Left forelimb (tissue), 1 donor: ENCODE measurements at regions not wholly inside any gene's neighbourhood (a gene's known extent, or its start where the extent isn't known, plus 50 kb on each side); places are given as distances from the start of the nearest gene placed in this dataset.

ENCODE experiments used
- DNase-seq: peaks from one replicate; pipeline ENCODE4 v3.0.0-alpha.2; 2018; ENCODE audit warnings: low spot score

DNA sequence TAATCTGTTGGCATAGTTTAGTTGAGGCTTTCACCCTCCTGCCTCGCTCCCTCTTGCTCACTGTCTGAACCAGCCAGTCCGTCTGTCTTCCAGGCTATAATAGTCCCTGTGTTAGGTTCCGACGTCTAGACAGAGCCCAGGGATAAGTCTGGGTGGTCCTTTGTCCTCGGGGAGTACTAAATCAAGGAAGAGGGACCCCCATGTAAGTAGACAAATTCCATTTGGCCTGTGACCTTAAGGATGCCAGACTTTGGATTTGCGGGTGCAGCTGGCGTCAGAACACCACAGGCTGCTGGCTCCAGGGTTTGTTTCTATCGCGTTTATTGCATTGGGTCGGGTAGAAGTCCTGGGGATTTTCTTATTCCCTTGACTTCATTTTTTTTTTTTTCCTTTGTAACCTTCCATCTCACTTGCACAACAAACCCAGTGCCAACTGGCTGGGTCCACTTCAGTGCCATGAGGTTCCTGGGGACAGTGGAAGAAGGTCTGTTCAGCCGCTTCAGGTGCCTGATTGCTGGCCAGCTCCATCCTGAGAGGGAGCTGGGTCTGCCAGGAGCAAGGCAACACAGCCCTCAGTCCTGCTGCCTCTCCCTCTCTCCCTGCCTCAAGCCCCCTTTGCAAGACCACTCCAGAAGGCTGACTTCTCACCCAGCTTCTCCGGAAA lies 95.4 kb upstream of the KLHL25 start:
- no peak for DNase-seq

DNA sequence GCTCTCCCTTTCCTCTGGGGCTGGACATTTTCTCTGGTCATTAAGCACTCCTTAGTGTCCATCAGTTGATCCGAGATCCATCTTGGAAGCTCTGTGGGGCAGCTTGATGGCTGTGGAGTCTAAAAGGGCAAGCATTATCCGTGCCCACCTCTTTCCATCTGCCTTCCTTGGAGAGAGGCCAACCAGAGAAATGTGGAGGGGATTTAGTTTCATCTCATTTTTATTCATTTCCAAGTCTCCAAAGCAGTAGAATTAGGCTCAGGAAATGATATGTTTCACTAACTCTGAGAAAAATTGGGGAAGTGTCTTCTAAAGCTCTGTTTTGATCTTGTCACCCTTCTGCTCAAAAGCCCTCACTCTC lies 95.9 kb upstream of the KLHL25 start:
- DNase-seq = no peak

DNA sequence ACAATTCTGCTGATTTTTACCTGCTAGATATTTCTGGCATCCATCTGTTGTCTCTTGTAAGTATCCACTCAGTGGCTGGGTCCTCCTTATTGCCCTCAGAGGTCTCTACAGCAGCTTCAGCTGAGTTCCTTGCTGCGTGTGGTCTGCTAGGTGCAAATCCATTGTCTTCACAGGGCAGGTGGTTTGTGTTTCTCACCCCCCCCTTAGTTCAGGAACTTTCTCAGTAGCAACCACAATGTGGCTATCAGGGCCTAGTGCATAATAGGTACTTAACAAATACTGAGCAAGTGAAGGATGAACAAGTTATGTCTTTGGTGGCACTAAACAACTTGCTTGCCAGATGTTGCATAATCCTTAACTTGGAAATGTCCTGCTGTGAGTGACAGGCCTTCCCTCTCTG lies 96.7 kb upstream of the KLHL25 start:
- DNase-seq = no peak

DNA sequence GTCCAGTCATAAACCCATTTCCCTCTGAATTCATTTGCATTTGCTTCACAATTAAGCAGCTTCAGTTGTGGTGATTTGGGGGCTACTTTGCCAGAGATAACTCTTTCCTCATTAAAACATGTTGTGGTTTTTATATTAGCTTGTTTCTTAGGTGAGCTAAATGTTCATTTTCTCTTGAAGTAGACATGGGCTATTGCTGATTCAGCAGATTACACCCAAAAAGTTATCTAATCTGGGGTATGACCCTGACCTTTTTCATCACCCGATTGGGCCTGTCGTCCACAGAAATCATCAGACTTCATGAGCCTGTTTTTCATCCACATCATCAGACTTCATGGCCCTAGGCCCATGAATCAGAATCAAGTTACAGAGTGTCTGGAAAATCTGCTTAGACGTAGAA lies 97.5 kb upstream of the KLHL25 start:
- no peak for DNase-seq

DNA sequence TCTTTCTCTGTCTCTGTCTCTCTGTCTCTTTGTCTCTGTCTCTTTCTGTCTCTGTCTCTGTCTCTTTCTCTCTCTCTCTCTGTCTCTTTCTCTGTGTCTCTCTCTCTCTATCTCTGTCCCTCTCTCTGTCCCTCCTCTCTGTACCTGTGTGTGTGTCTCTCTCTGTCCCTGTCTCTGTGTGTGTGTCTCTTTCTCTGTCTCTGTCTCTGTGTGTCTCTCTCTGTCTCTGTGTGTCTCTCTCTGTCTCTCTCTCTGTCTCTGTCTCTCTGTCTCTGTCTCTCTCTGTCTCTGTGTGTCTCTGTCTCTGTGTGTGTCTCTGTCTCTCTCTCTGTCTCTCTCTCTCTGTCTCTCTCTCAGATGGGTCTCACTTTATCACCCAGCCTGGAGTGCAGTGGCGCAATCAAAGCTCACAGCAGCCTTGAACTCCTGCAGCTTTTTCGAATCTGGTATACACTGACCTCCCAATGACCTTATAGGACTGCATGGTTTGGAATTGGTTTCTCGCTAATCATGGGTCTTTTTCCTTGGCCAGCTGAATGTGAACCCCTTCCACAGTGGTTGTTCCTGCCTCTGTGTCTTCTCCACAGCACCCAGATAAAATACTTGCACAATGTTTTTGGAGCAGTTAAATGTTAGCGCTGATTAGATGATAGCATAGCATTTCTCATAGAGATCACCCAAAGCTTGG lies 102.6 kb upstream of the KLHL25 start:
- no peak for DNase-seq

DNA sequence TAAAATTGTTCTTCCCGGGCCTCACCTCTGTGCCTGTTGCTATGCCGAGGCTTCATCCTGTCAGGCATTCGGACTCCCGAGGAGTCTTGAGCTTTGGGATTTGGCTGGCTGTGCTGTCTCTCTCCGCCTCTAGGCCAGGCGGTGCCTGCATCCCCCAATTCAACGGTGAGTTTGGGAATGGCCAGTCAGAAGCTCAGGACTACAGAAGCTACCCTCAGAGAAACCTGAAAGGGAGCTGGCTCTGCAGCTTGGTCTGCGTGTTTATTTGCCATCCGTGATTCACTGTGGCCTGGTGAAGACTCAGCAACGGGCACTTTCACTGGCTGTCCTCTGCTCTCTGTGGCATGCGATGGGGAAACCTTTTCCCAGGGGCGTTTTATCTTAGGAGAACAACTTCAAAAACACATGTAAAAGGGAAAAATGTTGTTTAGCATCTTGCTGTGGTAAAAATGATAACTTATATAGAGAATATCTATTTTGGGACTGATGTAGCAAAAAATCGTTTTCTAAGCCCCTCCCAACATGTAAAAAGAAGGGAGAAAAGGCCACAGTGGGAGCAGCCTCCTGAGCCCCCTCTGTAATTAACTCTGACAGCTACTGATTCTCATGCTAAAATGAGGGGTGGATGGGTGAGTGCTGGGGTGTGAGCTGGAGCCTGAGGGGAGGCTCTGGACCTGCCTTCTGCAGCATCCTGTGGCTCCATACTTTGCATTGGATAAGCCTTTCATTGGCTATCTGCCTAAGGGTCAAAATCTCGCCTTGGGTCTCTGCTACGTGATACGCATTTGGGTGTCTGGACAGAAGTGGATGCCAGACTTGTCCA lies 103.4 kb upstream of the KLHL25 start:
- no peak for DNase-seq

DNA sequence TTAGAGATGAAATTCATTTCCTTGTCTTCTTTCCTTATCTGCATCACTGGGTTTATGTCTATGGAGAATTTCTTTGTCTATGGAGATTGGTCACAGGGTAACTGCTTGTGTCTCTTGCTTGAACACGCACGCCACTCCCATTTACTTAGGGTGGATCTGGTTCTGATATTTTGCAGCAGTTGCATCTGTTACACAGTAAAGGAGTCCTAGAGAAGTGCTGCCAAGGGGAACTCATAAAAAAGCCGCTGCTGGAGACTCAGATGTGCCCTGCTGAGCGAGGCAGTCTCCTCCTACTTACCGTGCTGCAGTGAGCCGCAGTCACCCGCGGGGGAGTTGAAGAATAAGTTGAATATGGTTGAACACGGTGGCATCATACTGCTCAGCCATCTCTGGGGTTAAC lies 105.2 kb upstream of the KLHL25 start:
- no peak for DNase-seq

DNA sequence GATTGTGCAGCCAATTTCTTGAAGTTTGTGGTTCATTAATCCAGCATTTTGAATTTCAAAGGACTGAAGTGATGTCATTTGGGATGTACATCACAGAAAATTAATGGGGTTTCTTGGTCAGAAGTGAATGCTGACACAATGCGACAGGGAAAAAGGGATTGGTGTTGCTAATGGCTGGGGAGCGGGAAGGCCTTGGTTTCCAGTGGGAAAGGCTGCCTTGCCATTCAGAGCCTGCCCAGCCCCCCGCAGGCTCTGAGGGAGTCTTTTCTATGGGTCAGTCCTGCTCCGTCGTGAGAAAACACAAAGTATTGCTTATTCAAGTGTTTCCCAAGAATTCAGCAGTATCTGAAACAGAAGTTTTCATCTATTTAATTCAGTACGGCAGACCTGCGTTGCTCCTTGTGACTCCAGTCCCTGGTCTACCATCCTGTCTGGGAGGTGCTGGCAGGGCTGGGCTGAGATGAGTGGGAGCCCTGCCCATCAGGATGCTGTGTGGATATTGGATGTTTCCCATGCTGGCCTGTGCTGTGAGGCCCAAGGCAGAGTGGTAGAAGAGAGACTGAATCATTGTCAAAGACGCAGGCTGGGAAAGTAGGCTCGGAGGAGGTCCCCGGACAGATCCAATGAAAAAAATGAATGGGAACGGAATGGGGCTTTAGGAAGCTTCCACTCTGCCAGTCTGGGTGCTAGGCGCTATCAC lies 111.2 kb upstream of the KLHL25 start:
- no peak for DNase-seq

DNA sequence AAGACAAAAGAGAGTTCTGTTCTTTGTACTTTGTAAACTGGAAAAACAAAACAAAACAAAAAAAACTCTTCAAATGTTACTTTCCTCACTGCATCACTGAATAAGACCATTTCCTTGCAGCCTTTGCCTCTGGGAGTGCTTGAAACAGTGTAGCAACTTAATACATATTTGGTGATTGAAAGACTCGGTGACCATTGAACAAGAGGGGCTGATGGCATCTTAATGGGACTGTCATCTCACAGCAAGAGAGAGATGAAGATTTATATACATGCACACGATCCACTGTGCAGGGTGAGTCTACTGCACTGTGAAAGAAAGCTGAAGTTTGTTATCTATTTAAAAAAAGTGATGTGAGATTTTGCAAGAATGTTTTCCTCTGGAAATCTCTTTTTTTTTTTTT lies 111.9 kb upstream of the KLHL25 start:
- DNase-seq = no peak

DNA sequence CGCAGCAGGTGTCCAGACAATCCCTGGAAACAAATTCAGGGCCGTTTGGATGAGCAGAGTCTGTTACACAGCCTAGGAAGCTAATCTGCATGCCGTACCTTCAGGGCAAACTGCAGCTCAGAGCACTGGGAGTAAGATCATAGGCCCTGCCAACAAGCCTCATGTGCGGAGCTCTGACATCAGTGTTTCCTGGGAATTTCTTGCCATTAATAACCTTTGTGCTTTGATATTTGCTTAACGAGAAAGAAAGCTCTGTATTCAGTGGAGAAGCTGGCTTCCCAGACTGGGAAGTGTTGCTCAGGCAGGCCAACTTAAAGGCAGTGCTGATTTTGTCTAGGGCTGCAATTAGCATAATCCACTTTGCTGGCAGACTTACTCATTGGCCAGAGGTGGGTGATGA lies 116.1 kb upstream of the KLHL25 start:
- DNase-seq = no peak

DNA sequence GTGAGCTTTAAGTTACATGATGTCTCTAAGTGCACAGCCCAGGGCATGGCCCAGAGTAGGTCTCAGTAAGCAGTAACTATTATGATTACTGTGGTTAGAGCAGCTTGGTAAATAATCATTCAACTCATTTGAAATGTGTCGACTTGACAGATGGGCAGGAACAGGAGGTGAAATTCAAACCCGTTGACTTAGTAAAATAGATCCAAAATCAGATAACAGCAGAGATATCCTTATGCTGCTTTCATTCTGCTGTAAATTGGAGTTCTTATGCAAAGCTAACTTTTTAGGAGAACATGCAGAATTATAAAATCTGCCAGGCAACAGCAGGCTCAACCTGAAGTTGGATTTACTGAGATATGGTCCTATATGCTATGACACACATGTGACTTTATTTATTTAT lies 118.7 kb upstream of the KLHL25 start:
- DNase-seq = no peak

DNA sequence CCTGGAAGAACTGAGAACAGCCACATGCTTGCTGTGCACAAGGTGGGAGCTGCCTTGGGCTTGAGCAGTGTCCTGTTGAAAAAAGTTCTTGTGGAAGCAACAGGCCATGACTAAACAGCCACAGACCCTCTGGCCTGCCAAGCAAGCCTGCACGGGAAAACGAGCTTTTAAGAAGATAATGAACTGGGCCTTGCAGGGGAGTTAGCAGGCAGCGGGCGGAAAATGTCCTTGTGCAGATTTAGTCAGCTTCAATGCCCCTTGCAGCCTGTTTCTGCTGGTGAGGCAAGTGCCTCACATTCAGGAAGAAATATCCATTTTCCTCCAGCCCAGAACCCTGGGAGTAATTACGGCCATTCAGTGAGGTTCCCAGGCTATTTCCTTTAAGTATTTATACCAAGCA lies 126.2 kb upstream of the KLHL25 start:
- DNase-seq = no peak

DNA sequence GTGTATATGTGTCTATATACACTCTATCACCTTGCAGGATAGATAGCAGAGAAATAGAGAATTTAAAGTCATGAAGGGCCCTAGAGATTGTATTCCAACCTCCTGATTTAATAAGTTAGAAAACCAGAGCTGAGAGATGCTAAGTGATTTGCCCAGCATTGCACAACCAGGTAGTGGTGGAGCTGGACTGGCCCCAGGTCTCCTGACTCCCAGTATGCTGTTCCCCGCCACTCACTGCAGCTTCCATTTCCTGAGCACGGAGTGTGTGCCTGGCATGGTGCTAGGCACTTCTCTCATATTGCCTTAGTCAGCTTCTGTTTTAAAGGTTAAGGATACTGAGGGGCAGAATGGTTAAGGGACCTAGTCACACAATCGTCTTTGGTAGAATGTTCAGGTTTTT lies 129.4 kb upstream of the KLHL25 start:
- DNase-seq = no peak

DNA sequence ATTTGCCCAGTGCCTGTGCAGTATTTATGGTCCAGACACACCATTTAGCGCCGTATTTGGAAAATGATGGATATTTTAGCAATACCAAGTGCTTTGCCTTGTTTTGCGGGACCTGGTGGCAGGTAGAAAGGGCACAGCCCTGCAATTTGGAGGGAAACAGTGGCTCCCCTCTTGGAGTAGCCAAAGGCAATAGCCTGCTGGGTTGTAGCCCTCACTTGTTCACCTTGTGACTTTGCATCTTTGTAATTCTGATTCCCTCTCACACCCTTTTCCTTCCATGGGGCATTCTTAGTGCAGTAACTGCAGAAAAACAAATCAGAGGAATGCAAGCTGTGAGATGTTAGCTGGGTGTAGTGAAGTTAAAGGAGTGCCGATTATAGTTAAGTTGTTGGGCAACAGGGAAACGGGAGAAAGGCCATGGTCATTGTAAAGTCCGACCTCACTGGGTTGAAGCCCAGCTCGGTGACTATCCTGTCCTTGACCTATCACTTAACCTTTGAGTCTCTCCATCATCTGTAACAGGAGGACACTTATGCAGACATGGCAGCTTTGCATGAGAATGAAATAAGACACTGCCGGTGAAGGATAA lies 131.0 kb upstream of the KLHL25 start:
- DNase-seq = no peak

DNA sequence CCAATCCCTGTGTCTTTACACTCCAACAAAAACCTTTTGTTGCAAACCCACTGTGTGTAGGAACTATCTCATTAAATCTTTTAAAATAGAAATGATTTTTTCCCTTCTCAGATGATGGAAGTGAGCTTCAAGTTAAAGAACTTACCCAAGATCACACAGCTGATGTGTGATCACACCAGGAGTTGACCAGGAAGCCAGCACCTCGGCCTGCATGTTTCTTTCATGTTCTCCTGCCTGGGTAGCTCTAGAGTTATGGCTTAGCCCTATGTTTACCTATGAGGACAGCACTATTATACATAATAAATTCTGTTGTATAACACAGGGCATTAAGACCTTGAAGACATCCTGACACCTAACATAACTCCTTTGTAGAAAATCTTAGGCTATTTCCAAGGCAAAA lies 132.1 kb upstream of the KLHL25 start:
- no peak for DNase-seq

DNA sequence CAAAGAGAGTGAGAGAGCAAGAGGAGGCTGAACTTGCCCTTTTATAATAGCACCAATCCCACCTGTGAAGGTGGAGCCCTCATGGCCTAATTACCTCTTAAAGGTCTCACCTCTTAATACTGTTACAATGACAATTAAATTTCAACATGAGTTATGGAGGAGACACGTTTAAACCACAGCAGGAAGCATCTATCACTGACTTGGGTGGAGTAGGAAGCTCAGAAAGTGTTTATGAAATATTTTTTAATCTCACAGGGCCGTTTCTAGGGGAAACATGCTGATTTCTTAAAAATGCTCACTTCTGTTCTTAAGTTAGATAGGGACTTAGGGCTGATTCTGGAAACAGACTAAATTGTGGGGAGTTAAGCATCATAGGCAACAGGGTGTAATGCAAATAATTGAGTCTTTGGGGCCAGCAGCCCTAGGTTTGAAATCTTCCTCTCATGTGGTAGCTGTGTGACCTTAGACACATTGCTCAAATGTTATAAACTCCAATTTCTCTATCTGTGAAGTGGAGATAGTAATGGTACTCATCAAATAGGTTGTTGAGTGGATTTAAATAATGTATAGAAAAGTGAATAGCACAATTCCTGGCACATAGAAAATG lies 133.3 kb upstream of the KLHL25 start:
- DNase-seq = no peak

DNA sequence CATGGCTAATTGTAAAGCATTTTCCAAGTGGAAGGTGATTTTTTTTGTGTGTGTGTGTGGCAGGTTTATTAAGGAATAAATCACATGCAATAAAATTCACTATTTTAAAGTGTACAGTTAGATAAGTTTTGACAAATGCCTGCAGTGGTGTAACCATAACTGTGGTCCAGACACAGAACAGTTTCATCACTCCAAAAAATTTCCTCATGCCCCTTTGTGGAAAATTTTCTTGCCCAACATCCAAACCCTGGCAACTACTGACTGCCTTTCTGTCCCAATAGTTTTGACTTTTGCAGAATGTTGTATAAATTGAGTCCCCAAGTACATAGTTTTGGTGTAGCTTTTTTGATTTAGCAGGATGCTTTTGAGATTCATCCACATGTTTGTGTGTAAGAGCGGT lies 135.1 kb upstream of the KLHL25 start:
- DNase-seq = no peak

DNA sequence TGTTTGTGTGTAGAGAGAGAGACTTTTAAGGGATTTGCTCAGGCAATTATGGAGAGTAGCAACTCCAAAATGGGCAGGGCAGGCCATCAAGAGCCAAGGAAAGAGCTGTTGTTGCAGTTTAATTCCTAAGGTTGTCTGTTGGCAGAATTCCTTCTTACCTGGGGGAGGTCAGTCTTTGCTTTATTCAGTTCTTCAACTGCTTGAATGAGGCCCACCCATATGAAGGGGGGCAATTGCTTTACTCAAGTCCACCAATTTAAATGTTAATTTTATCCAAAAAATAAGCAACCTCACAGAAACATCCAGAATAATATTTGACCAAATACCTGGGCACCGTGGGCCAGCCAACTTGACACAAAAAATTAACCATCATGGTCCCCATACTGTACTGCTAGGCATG lies 137.7 kb upstream of the KLHL25 start:
- no peak for DNase-seq

DNA sequence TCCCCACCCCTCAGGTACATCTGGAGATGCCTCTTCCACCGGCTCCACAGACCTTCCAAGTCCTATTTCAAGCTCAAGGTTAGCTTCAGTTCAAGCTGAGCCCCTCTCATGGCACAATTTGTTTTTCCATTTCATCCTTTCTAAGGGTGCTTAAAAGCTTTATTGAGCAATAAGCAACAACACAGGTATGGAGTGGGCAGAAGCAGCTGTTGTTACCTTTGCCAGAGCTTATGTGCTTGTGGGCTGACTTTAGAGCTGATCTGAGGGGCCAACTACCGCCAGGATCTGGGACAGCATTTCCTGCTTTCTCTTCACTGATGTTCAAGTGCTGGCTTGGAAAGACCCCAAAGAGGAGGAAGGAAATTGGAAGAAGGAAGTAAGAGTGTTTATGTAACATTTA lies 140.0 kb upstream of the KLHL25 start:
- no peak for DNase-seq

DNA sequence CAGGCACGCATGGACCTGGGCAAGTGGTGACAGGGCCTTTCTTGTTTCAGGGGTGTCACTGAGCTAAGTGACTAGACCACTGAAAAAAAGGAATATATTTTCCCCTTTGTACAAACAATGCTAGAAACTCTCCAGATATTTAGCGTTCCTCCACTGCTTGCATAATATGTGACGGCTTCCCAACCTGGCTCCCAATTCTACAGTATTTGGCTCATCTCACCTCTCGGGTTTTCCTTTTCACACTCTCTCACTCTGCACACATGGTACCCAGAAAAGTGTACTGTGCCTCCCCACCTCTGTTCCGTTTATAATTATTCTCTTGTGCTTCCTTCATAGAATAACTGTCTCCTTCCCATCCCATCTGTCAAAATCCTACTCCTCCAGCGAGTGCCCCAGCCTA lies 140.5 kb upstream of the KLHL25 start:
- DNase-seq = no peak

DNA sequence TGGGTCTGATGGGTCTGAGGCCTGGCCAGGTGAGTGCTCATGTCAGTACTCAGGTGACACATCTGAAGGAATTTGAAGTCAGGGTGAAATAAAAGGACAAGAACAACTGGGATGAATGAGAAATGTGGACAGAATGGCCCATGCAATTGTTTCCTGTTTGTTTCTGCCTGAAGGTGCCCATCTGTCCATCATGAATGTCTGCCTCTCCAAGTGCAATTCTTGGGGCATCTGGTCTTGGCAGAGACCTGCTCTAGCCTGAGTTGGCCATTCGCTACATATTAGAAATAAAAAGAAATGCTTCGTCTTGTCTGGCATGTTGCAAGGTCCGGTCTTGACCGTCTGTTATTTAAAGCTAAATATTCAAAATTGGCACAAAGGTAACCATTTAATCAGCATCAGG lies 142.0 kb upstream of the AGBL1 start:
- no peak for DNase-seq
